ENCODE measurements at regions not wholly inside any gene's neighbourhood (a gene's known extent, or its start where the extent isn't known, plus 50 kb on each side); places are given as distances from the start of the nearest gene placed in this dataset.

DNA sequence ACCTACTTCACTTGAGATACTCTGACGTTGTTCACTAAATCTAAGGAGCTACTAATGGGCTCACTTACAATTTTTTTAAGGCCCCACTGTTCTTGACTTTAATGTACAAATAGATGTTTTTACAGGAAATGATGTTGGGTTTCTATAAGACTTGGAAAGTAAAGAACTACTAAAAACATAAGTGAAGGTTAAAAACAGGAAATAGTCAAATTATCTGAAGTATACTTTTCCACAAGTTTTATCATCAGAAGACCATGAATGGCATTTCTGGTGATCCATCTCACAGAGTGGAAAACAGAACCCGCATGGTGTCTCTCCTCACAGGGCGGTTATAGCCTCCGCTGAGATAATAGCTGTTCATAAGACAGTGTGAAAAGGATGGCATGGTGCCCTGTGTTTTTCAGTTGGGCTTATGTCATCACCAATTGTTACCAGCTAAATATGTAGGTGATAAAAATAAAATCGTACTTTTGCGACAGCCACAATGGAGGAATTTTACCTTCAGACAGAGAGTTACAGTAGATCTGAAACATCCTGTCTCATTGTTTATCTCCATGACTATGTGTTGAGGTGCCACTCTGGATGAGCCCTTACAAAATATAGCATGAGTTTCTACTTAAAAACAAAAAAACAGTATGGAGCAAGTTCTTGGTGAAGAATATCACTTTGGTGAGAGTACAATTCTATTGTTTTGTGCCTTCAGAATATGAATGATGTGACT lies 462.4 kb downstream of the RAP2B start:
- TF ChIP-seq, protein P1, sequence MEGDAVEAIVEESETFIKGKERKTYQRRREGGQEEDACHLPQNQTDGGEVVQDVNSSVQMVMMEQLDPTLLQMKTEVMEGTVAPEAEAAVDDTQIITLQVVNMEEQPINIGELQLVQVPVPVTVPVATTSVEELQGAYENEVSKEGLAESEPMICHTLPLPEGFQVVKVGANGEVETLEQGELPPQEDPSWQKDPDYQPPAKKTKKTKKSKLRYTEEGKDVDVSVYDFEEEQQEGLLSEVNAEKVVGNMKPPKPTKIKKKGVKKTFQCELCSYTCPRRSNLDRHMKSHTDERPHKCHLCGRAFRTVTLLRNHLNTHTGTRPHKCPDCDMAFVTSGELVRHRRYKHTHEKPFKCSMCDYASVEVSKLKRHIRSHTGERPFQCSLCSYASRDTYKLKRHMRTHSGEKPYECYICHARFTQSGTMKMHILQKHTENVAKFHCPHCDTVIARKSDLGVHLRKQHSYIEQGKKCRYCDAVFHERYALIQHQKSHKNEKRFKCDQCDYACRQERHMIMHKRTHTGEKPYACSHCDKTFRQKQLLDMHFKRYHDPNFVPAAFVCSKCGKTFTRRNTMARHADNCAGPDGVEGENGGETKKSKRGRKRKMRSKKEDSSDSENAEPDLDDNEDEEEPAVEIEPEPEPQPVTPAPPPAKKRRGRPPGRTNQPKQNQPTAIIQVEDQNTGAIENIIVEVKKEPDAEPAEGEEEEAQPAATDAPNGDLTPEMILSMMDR (IDR thresholded peaks at IDR 0.05; ENCODE audit: low read depth, low read length, poor library complexity, severe bottlenecking) = no peak
- TF ChIP-seq EZH2phosphoT487 (IDR thresholded peaks at IDR 0.05; ENCODE audit: borderline replicate concordance, low read length) = no peak
- H3K9me3 ChIP-seq (ENCODE audit: control insufficient read depth, insufficient read depth, low read length) = peaks cover 7% of the 10 kb centered on the region; the same call in 1 of the 2 replicates
- H3K4me3 ChIP-seq (ENCODE audit: low read length) = peak overlapping the region; percentile 46
- peak overlapping the region; percentile 67 for H3K4me2 ChIP-seq (ENCODE audit: low read length)
- H3K27me3 ChIP-seq (ENCODE audit: control insufficient read depth, low read length) = no peaks in the 10 kb centered on the region
- H3K79me2 ChIP-seq (ENCODE audit: control insufficient read depth, low read length) = no peaks in the 10 kb centered on the region
- peaks cover 26% of the 10 kb centered on the region for H3F3A ChIP-seq (ENCODE audit: control insufficient read depth, insufficient read depth)
- H3K9me2 ChIP-seq (replicated peaks; ENCODE audit: control insufficient read depth, low read length) = no peaks in the 10 kb centered on the region
- H3K36me3 ChIP-seq (ENCODE audit: control insufficient read depth, low read length) = peaks cover 12% of the 10 kb centered on the region
- peaks cover 88% of the 10 kb centered on the region for H3K4me1 ChIP-seq (ENCODE audit: control insufficient read depth, low read length)
- peak overlapping the region; percentile 82 for H3K27ac ChIP-seq (ENCODE audit: low read depth, low read length)
- no peaks in the 10 kb centered on the region for H4K20me1 ChIP-seq (ENCODE audit: control insufficient read depth, insufficient read depth, low read depth, low read length)

DNA sequence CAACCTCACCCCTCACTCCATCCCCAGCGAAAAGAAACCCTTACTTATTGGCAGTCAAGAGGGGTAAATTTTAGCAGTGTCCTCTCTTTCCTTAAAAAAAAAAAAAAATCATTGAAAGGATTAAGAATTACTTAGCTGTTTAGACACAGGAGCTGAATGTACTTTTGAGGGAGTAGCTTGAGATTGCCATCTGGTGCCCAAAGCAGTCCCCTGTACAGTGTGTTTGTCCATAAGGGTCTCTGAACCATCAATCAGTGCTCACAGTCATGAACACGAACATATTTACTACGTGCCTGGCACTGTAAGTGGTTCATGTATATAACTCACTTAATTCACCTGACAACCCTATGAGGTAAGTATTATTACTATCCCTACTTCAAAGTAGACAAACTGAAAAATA lies 463.5 kb downstream of the RAP2B start:
- Histone ChIP-seq H3K4me1 (ENCODE audit: control insufficient read depth, low read length) (peaks cover 94% of the 10 kb centered on the region), H3K4me3 (ENCODE audit: low read length) (peak overlapping the region; percentile 19; the same call in 1 of the 2 replicates), H3K9me3 (ENCODE audit: control insufficient read depth, insufficient read depth, low read length) (peaks cover 6% of the 10 kb centered on the region; the same call in 1 of the 2 replicates), H4K20me1 (ENCODE audit: control insufficient read depth, insufficient read depth, low read depth, low read length) (no peaks in the 10 kb centered on the region), H3K27ac (ENCODE audit: low read depth, low read length) (peak overlapping the region; percentile 82), H3K36me3 (ENCODE audit: control insufficient read depth, low read length) (peaks cover 12% of the 10 kb centered on the region), H3F3A (ENCODE audit: control insufficient read depth, insufficient read depth) (peaks cover 26% of the 10 kb centered on the region), H3K79me2 (ENCODE audit: control insufficient read depth, low read length) (no peaks in the 10 kb centered on the region), H3K4me2 (ENCODE audit: low read length) (peak overlapping the region; percentile 67), H3K9me2 (replicated peaks; ENCODE audit: control insufficient read depth, low read length) (no peaks in the 10 kb centered on the region), H3K27me3 (ENCODE audit: control insufficient read depth, low read length) (no peaks in the 10 kb centered on the region)
- TF ChIP-seq, protein P1 (IDR thresholded peaks at IDR 0.05; ENCODE audit: low read depth, low read length, poor library complexity, severe bottlenecking) = peak; percentile 32
- no peak for TF ChIP-seq EZH2phosphoT487 (IDR thresholded peaks at IDR 0.05; ENCODE audit: borderline replicate concordance, low read length)

DNA sequence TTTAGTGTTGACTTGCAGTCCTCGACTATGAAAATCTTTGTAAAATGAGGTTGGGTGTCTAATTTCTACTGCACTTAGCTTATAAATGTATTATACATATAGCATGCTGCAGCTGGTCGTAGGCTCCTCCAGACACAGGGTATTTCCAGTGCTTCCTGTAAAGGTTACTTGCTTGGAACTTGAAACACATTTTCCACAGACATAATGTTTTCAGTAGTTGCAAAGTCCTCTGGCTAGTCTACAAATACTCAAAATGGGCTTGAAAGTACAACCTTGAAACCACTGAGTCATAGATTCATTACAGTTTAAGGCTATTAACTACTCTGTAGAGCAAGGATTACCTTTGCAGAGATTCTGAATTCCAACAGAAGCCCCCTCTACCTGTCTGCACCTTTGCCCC lies 464.1 kb downstream of the RAP2B start:
- peaks cover 100% of the 10 kb centered on the region for H3K4me1 ChIP-seq (ENCODE audit: control insufficient read depth, low read length)
- no peaks in the 10 kb centered on the region for H4K20me1 ChIP-seq (ENCODE audit: control insufficient read depth, insufficient read depth, low read depth, low read length)
- TF ChIP-seq, protein P1 (IDR thresholded peaks at IDR 0.05; ENCODE audit: low read depth, low read length, poor library complexity, severe bottlenecking) = no peak
- TF ChIP-seq EZH2phosphoT487 (IDR thresholded peaks at IDR 0.05; ENCODE audit: borderline replicate concordance, low read length) = no peak
- H3K4me2 ChIP-seq (ENCODE audit: low read length) = peak overlapping the region; percentile 67
- peaks cover 26% of the 10 kb centered on the region for H3F3A ChIP-seq (ENCODE audit: control insufficient read depth, insufficient read depth)
- H3K27ac ChIP-seq (ENCODE audit: low read depth, low read length) = peak overlapping the region; percentile 82
- H3K36me3 ChIP-seq (ENCODE audit: control insufficient read depth, low read length) = peaks cover 8% of the 10 kb centered on the region; the same call in 1 of the 2 replicates
- 0 out of 2 replicates have a peak overlapping the region, but pooled peaks have one; percentile 18 for H3K4me3 ChIP-seq (ENCODE audit: low read length)
- H3K27me3 ChIP-seq (ENCODE audit: control insufficient read depth, low read length) = no peaks in the 10 kb centered on the region
- H3K79me2 ChIP-seq (ENCODE audit: control insufficient read depth, low read length) = no peaks in the 10 kb centered on the region
- no peaks in the 10 kb centered on the region; the same call in 1 of the 2 replicates for H3K9me3 ChIP-seq (ENCODE audit: control insufficient read depth, insufficient read depth, low read length)
- no peaks in the 10 kb centered on the region for H3K9me2 ChIP-seq (replicated peaks; ENCODE audit: control insufficient read depth, low read length)
